NT2/D1 (cell line): ENCODE measurements at regions not wholly inside any gene's neighbourhood (a gene's known extent, or its start where the extent isn't known, plus 50 kb on each side); places are given as distances from the start of the nearest gene placed in this dataset.

Source experiments
- SUZ12 ChIP-seq: IDR thresholded peaks from 2 replicates; pipeline ENCODE4 v1.6.1; 2011; ENCODE audit not compliant: insufficient read length, insufficient read depth; ENCODE audit errors: extremely low read depth
- YY1 ChIP-seq: IDR thresholded peaks from 2 replicates; pipeline ENCODE4 v1.6.1; 2011; ENCODE audit not compliant: insufficient read length, insufficient read depth
- ZNF274 ChIP-seq: IDR thresholded peaks from 2 replicates; pipeline ENCODE4 v1.6.1; 2011; ENCODE audit warnings: mild to moderate bottlenecking, low read depth, low read length

- no peak for TF ChIP-seq YY1
- no peak for TF ChIP-seq SUZ12
- no peak for TF ChIP-seq ZNF274
Observed at GRCh38 chr6:120786682-120787081, 547.6 kb downstream of the TBC1D32 start.
